Activated CD4-positive, alpha-beta memory T cell treated with anti-CD3 and anti-CD28 coated beads for 36 hours (primary cell): ENCODE measurements at regions not wholly inside any gene's neighbourhood (a gene's known extent, or its start where the extent isn't known, plus 50 kb on each side); places are given as distances from the start of the nearest gene placed in this dataset.
"Not testable (repeated sequence)": the region's sequence is repeated elsewhere in the genome, so short reads cannot be mapped to it uniquely, and the experiment has no call there.

ENCODE experiments used
- CTCF ChIA-PET: fragments of 350-600 bp; sonication (Branson Sonifier 250); formaldehyde crosslinking; loops from one replicate; lab custom pipeline; 2021; ENCODE audit warnings: antibody characterized with exemption, inconsistent platforms; lab: Charles Lee
- POLR2A ChIA-PET: fragments of 350-600 bp; sonication (Branson Sonifier 250); formaldehyde crosslinking; loops from one replicate; lab custom pipeline; 2021; ENCODE audit warnings: antibody characterized with exemption; lab: Charles Lee
- DNase-seq: peaks from one replicate; pipeline ENCODE4 v3.0.0-alpha.2; 2020
- H3K27ac Mint-ChIP-seq: one replicate; pipeline ENCODE4 v1.8.0; 2021; ENCODE audit warnings: mixed read lengths
- H3K27me3 Mint-ChIP-seq: one replicate; pipeline ENCODE4 v1.8.0; 2021; ENCODE audit warnings: mixed read lengths
- H3K36me3 Mint-ChIP-seq: one replicate; pipeline ENCODE4 v1.8.0; 2021; ENCODE audit warnings: mixed read lengths
- H3K4me1 Mint-ChIP-seq: one replicate; pipeline ENCODE4 v1.8.0; 2021; ENCODE audit warnings: low read depth, mixed read lengths
- H3K4me3 Mint-ChIP-seq: one replicate; pipeline ENCODE4 v1.8.0; 2021; ENCODE audit warnings: mild to moderate bottlenecking, mixed read lengths
- H3K9me3 Mint-ChIP-seq: one replicate; pipeline ENCODE4 v1.8.0; 2021; ENCODE audit warnings: mixed read lengths
- intact Hi-C: fragments of 100-400 bp; cut with micrococcal nuclease; formaldehyde crosslinking; loops from one replicate; pipeline ENCODE4 v1.15.1; 2023

DNA sequence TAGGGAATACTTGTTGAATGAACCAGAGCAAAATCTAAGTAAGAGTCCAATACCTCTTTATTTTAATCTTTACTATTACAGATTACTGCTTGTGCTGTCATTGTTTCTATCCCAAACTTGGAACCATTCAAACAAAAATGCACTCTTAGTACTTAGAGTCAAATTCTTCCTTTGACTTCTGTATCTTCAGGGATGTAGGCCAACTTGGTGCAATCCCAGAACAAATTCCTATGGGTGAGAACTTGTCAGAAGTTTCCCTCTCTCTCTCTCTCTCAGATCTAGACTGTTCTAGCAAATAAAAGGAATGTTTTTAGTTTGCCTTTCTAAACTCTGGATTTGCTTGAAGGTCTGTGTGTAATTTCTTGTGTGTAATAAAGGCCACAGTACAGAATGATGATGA, 329.0 kb upstream of the TMTC4 start:
- CTCF ChIA-PET: no interaction called here
- intact Hi-C loops: no loop called here
- Mint-ChIP-seq H3K4me1 (no peaks in the 10 kb centered on the region), H3K36me3 (no peaks in the 10 kb centered on the region), H3K27me3 (peaks cover under 1% of the 10 kb centered on the region), H3K27ac (no peak overlapping the region), H3K4me3 (no peak overlapping the region), H3K9me3 (no peaks in the 10 kb centered on the region)
- DNase-seq: no peak
- POLR2A ChIA-PET: no interaction called here

DNA sequence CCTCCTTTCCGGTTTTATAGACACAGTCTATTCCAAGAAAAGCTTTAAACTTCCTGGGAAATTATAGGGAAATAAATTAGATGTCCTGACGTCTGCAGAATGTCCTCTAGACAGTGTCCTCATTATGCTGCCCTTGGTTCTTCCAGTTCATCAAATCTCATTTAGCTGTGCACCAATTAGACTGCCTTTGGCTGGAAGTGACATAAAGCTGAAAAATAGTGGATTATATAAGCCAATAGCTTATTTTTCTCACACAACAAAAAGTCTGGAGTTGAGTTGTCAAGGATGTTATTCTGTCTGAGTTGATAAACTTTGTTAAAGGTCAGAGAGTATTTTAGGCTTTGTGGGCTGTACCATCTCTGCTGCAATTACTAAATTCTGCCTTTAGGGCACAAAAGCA, 314.8 kb upstream of the TMTC4 start:
- Mint-ChIP-seq H3K36me3 (no peaks in the 10 kb centered on the region), H3K27me3 (peaks cover 10% of the 10 kb centered on the region), H3K9me3 (peaks cover 9% of the 10 kb centered on the region), H3K27ac (no peak overlapping the region), H3K4me1 (no peaks in the 10 kb centered on the region), H3K4me3 (no peak overlapping the region)
- CTCF ChIA-PET: no interaction called here
- POLR2A ChIA-PET: no interaction called here
- intact Hi-C loops: no loop called here
- no peak for DNase-seq

DNA sequence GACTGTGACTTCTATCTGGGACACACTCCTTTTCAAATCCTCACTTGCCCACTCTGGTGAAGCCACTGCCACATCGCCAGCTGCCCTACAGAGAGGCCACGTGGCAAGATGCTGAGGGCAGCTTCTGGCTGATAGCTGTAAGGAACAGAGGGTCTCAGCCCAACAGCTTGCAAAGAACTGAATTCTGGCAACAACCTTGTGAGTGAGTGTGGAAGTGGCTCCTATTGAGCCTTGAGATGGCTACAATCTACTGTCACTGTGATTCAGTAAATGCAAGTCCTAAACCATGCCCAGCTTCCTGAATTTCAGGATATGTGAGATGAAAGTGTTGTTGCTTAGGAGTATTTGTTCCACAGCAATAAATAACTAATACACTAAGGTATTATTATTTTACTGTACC, 314.3 kb upstream of the TMTC4 start:
- Mint-ChIP-seq H3K4me1 (no peaks in the 10 kb centered on the region), H3K9me3 (peaks cover 9% of the 10 kb centered on the region), H3K4me3 (no peak overlapping the region), H3K36me3 (no peaks in the 10 kb centered on the region), H3K27me3 (peaks cover 10% of the 10 kb centered on the region), H3K27ac (no peak overlapping the region)
- DNase-seq: no peak
- ChIA-PET CTCF (no interaction called here), POLR2A (no interaction called here)
- intact Hi-C loops: no loop called here

- no peaks in the 10 kb centered on the region for H3K4me1 Mint-ChIP-seq
- ChIA-PET POLR2A (no interaction called here), CTCF (no interaction called here)
- H3K27me3 Mint-ChIP-seq: peaks cover 10% of the 10 kb centered on the region
- no peak overlapping the region for H3K4me3 Mint-ChIP-seq
- H3K27ac Mint-ChIP-seq: no peak overlapping the region
- intact Hi-C loops: no loop called here
- H3K36me3 Mint-ChIP-seq: no peaks in the 10 kb centered on the region
- no peak for DNase-seq
- H3K9me3 Mint-ChIP-seq: peaks cover 9% of the 10 kb centered on the region
These were observed 313.4 kb upstream of the TMTC4 start for GRCh38 chr13:100987948-100988347.

DNA sequence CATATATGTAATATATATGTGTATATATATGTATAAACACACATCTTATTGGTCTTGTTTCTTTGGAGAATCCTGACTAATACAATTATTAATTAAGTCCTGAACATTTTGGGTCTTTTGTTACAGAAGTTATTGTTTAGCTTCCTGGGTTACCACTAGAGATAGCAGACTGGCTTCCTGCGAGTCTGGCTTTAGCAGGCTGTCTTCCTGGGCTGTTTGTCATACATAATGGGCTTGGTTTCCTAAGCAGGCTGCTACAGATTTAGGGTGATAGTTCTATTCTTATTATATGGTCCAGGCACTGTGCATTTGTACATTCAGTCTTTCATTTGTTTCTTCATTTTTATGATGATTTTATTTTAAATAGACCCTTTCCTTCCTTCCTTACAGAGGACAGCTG, 312.0 kb upstream of the TMTC4 start:
- intact Hi-C loops: no loop called here
- no peaks in the 10 kb centered on the region for H3K4me1 Mint-ChIP-seq
- CTCF ChIA-PET: no interaction called here
- H3K27ac Mint-ChIP-seq: no peak overlapping the region
- H3K27me3 Mint-ChIP-seq: peaks cover 9% of the 10 kb centered on the region
- no peaks in the 10 kb centered on the region for H3K36me3 Mint-ChIP-seq
- H3K4me3 Mint-ChIP-seq: no peak overlapping the region
- no peak for DNase-seq
- peaks cover 5% of the 10 kb centered on the region for H3K9me3 Mint-ChIP-seq
- POLR2A ChIA-PET: no interaction called here

GRCh38 chr13:100984085-100984705, 309.6 kb upstream of the TMTC4 start:
- POLR2A ChIA-PET: interaction anchor here (0.7 kb wide), 1 partner anchor 8 kb away, joined by 4 read pairs; no protein-coding TSS in a partner anchor
- intact Hi-C loops: no loop called here

GRCh38 chr13:100983111-100983510, 308.5 kb upstream of the TMTC4 start:
- Mint-ChIP-seq H3K4me1 (no peaks in the 10 kb centered on the region), H3K36me3 (no peaks in the 10 kb centered on the region), H3K9me3 (no peaks in the 10 kb centered on the region), H3K4me3 (no peak overlapping the region), H3K27me3 (peaks cover 7% of the 10 kb centered on the region), H3K27ac (no peak overlapping the region)
- POLR2A ChIA-PET: no interaction called here
- no peak for DNase-seq
- intact Hi-C loops: no loop called here
- CTCF ChIA-PET: no interaction called here

More at GRCh38 chr13:100984085-100984705, 309.6 kb upstream of the TMTC4 start:
- Mint-ChIP-seq H3K4me1 (no peaks in the 10 kb centered on the region), H3K27me3 (peaks cover 13% of the 10 kb centered on the region), H3K27ac (no peak overlapping the region), H3K36me3 (no peaks in the 10 kb centered on the region), H3K9me3 (no peaks in the 10 kb centered on the region), H3K4me3 (no peak overlapping the region)
- CTCF ChIA-PET: no interaction called here
- DNase-seq: no peak

DNA sequence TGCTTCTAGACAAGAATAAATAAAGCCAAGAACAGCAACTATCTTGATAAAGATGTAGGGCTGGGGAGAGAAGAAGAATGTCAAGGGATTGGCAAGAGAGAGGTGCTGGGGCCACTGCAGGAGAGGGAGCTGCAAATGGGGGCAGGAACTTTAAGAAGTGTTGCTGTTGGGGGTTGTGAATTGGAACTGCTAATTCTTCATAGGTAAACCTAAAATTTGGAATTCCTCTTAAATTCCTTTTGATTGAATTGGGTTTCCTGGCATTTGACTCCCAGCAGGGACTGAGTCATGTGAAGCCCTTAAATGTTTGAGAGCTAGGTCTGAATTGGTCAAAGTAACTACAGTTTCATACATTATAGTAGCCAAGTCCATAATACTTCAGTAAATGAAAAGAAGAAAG, 305.6 kb upstream of the TMTC4 start:
- POLR2A ChIA-PET: no interaction called here
- CTCF ChIA-PET: no interaction called here
- intact Hi-C loops: no loop called here
- no peaks in the 10 kb centered on the region for H3K9me3 Mint-ChIP-seq
- no peaks in the 10 kb centered on the region for H3K36me3 Mint-ChIP-seq
- H3K4me3 Mint-ChIP-seq: no peak overlapping the region
- H3K4me1 Mint-ChIP-seq: no peaks in the 10 kb centered on the region
- peaks cover 12% of the 10 kb centered on the region for H3K27me3 Mint-ChIP-seq
- DNase-seq: no peak
- no peak overlapping the region for H3K27ac Mint-ChIP-seq

GRCh38 chr13:100977841-100978240, 303.2 kb upstream of the TMTC4 start:
- H3K9me3 Mint-ChIP-seq: peaks cover under 1% of the 10 kb centered on the region
- no peaks in the 10 kb centered on the region for H3K36me3 Mint-ChIP-seq
- CTCF ChIA-PET: no interaction called here
- H3K4me3 Mint-ChIP-seq: no peak overlapping the region
- DNase-seq: no peak
- peaks cover 12% of the 10 kb centered on the region for H3K27me3 Mint-ChIP-seq
- POLR2A ChIA-PET: no interaction called here
- intact Hi-C loops: no loop called here
- no peak overlapping the region for H3K27ac Mint-ChIP-seq
- no peaks in the 10 kb centered on the region for H3K4me1 Mint-ChIP-seq

DNA sequence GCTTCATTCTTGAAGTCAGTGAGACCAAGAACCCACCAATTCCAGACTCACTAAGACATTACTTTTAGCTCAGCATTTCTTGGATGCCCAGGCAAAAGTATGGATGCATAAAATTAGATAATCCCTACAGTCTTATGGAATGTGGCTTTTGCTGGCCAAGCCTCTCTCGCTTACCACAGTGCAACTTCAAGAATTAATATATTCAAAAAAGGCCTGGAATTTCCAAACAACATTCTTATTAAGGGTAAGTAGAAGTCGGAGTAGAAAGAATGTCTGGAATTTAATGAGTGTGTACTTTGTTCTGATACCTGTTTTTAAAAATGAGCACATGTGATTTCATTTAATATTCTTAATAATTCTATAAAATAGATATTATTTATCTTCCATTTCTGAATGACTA, 302.4 kb upstream of the TMTC4 start:
- intact Hi-C loops: no loop called here
- H3K4me1 Mint-ChIP-seq: no peaks in the 10 kb centered on the region
- POLR2A ChIA-PET: no interaction called here

DNA sequence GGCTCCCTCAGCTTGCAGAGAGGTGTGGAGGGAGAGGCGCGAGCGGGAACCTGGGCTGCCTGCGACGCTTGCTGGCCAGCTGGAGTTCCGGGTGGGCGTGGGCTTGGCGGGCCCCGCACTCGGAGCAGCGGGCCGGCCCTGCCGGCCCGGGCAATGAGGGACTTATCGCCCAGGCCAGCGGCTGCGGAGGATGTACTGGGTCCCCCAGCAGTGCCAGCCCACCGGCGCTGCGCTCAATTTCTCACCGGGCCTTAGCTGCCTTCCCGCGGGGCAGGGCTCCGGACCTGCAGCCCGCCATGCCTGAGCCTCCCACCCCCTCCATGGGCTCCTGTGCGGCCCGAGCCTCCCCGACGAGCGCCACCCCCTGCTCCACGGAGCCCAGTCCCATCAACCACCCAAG, 301.1 kb upstream of the TMTC4 start:
- H3K9me3 Mint-ChIP-seq: peaks cover 11% of the 10 kb centered on the region
- H3K4me3 Mint-ChIP-seq, H3K36me3 Mint-ChIP-seq, intact Hi-C loops, H3K27me3 Mint-ChIP-seq, POLR2A ChIA-PET, DNase-seq, H3K4me1 Mint-ChIP-seq, H3K27ac Mint-ChIP-seq, CTCF ChIA-PET: not testable (repeated sequence)

More for the DNA sequence above, 302.4 kb upstream of the TMTC4 start:
- Mint-ChIP-seq H3K27me3 (peaks cover 12% of the 10 kb centered on the region), H3K4me3 (no peak overlapping the region), H3K36me3 (no peaks in the 10 kb centered on the region), H3K27ac (no peak overlapping the region), H3K9me3 (peaks cover 9% of the 10 kb centered on the region)
- no peak for DNase-seq
- CTCF ChIA-PET: no interaction called here

DNA sequence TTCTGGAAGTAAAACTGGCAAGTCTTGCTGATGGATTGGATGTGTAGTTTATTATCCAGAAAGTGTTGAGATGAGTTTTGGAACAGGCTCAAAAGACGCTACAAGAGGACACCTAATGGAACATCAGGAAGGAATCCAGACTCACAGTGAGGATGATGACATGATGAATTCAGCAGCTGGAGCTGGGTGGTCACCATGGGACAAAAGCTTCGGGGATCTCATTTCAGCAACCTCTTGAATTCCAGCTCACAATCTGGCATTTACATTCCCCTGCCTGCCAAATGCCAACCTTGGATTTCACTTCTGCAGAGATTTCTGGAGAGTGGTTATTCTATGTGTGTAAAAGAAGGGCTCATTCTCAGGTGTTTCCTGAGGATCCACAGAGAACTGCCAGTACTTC, 288.0 kb upstream of the TMTC4 start:
- H3K36me3 Mint-ChIP-seq: no peaks in the 10 kb centered on the region
- CTCF ChIA-PET: no interaction called here
- peaks cover 5% of the 10 kb centered on the region for H3K9me3 Mint-ChIP-seq
- intact Hi-C loops: no loop called here
- DNase-seq: no peak
- no peak overlapping the region for H3K4me3 Mint-ChIP-seq
- H3K27ac Mint-ChIP-seq: no peak overlapping the region
- H3K27me3 Mint-ChIP-seq: peaks cover 7% of the 10 kb centered on the region
- POLR2A ChIA-PET: no interaction called here
- H3K4me1 Mint-ChIP-seq: no peaks in the 10 kb centered on the region

- no peak overlapping the region for H3K4me3 Mint-ChIP-seq
- H3K9me3 Mint-ChIP-seq: peaks cover 5% of the 10 kb centered on the region
- H3K27ac Mint-ChIP-seq: no peak overlapping the region
- H3K27me3 Mint-ChIP-seq: peaks cover 7% of the 10 kb centered on the region
- H3K4me1 Mint-ChIP-seq: no peaks in the 10 kb centered on the region
- DNase-seq: no peak
- H3K36me3 Mint-ChIP-seq: no peaks in the 10 kb centered on the region
- intact Hi-C loops: no loop called here
- POLR2A ChIA-PET: no interaction called here
- CTCF ChIA-PET: no interaction called here
These were observed 286.6 kb upstream of the TMTC4 start for GRCh38 chr13:100961186-100961585.
